SK-MEL-5 (cell line): ENCODE measurements at regions not wholly inside any gene's neighbourhood (a gene's known extent, or its start where the extent isn't known, plus 50 kb on each side); places are given as distances from the start of the nearest gene placed in this dataset.

ENCODE experiments used
- DNase-seq: peaks from one replicate; pipeline ENCODE4 v3.0.0-alpha.2; 2016; ENCODE audit warnings: low read depth, low spot score
- in situ Hi-C: cut with HindIII; loops from 2 replicates; pipeline ENCODE4 v1.10.0; 2016; ENCODE audit warnings: low sequenced_read_pairs, high pct_unique_total_duplicates, low pct_unique_long_range_greater_than_20kb

DNA sequence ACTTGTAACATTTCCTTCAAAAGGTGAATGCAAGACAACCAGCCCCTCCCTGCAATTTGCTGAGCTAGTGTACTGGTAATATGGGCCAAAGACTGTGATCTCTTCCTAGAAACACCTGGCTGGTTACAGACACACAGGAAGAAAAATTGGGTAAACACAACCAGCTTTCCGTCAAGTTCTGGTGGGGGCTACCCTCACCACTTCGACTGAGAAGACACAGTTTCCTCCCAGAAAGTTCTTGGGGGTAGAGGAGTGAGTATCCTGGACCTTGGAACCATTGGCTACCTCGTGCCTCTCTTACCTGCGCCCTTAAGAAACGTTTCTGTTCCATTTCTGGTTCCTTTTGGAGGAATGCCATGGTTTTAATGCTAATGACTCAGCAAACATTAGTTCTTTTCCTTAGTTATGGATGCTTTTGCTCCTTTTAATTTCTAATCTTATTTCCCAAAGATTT lies 120.9 kb upstream of the DLX2 start:
- DNase-seq = no peak
- in situ Hi-C loops = no loop called here

DNA sequence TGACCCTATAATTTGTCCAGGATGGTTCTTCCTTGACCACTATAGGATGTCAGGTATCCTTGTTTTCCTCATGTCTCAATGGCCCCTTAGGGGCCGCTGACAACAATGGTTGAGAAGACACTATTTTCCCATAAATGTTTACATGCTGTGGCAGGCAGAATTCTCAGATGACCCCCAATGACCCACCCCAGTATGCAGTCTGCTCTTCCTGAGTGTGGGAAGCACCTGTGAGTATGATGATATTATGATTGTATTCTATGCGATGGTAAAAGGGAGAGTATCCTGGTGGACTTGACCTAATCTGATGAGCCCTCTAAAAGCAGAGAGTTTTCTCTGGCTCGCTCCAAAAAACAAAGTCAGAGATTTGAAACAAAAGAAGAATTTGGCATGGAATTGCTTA lies 123.1 kb upstream of the DLX2 start:
- in situ Hi-C loops = no loop called here
- no peak for DNase-seq

DNA sequence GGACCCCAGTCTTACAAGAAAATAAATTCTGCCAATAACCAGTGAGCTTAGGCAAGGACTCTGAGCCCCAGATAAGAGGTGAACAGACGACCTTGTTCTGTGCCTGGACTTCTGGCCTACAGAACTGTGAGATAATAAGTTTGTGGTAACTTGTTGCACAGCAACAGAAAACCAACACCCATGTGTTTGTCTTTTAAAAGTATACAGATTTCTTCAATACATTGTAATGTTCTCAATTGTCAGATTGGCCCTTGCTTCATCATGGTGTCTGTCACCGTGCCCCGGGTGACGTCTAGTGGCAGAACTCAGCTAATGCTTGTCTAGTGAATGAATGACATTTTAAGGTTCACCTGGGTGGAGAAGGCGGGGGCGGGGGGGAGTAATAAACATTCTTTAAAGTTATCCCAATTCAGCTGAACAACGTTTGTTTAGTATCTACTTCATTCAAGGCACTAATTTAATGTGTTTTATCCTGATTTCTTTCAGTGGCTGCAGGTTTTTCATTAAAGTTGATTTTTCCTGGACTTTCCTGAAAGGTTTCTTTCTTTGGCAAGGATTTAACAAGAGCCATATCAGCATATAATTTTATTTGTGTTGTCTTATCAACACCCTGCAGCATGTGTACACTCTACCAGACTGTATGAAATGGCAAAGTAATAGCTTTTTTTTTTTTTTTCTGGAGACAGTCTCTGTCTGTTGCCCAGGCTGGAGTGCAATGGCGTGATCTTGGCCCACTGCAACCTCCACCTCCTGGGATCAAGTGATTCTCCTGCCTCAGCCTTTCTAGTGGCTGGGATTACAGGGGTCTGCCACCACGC lies 123.8 kb upstream of the DLX2 start:
- DNase-seq = peak; percentile 14
- in situ Hi-C loops = no loop called here

DNA sequence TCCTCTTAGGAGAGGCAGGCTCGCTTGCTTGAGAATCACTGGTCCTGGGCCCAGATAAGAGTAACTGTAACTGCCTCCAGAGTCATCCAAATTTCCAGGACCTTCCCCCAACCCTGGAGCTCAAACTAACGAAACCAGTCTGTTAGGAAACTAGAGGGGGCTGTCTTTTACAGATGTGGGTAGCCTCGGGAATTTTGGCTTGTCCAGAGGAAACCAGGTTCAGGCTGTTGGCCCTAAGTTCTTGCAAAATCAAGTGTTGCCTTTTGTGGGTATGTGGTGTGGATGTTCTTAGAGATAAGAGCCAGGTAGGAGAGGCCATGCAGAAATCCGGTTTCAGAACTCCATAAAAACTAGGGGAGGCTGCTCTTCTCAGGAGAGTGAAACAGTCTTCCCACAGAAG lies 125.0 kb upstream of the DLX2 start:
- no peak for DNase-seq
- in situ Hi-C loops = no loop called here

DNA sequence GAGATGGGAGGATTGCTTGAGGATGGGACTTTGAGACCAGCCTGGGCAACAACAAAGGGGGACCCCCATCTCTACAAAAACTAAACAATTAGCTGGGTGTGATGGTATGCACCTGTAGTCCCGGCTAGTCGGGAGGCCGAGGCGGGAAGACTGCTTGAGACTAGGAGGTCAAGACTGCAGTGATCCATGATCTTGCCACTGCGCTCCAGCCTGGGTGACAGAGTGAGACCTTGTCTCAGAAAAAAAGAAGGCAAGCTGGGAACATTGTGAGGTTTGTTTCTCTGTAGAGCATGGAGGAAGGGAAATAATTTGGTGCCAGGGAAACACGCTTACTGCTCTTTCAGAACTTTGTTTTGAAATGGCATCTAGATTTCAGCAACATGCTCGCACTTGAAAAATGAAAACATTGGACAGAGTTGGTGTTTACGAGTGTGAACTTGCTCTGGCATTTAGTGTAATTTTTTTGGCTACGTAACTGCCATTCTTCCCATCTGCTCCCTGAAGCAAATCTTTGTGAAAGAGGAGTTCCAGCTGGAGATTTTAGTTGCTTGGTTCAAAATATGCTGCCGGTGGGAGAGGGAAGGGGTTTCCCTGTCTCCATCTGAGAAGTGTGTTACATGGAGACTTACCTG lies 125.6 kb upstream of the DLX2 start:
- no peak for DNase-seq
- in situ Hi-C loops = no loop called here

DNA sequence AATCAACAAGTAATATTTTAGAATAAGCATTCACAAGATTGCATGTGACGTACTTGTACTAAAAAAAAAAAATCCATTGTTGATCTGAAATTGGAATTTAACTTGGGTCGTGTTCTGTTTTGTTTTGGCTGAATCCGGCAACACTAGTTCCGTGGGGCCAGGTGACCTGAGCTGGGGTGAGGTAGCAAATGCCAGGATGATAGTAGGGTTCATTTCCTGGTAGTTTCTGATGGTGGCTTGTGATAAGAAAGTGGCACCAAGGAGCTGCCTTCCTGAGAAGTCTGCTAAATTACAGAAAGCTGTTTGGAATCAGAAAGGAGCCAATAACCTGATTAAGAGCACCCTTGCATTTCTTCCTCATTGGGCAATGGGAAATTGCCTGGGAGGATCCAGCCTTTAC lies 126.4 kb upstream of the DLX2 start:
- DNase-seq = no peak
- in situ Hi-C loops = no loop called here

DNA sequence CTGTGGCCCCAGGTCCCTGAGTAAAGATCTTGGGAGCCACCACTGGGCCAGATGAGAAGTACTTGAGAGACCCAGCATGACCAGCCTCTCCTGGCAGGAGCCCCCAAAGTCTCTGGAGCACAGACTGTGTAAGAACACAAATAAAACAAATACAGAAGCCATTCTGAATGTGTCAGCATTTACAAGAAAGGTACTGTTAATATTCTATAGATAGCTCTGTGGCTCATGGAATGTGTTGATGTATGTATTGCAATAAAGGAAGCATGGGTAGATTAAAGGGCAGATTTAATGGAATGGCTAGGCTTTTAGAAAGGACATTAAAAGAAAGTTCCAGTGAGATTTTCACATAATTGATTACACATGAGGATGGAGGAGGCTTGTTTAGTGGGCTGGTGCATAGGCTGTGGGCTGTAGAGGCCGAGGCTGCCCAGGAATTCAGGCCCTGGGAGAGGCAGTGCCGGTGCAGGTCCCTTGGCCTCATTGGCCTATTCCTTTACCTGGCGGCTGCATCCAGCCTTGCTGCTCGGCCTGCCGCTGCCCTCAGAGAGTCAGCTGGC lies 127.7 kb upstream of the DLX2 start:
- no peak for DNase-seq
- in situ Hi-C loops = no loop called here

DNA sequence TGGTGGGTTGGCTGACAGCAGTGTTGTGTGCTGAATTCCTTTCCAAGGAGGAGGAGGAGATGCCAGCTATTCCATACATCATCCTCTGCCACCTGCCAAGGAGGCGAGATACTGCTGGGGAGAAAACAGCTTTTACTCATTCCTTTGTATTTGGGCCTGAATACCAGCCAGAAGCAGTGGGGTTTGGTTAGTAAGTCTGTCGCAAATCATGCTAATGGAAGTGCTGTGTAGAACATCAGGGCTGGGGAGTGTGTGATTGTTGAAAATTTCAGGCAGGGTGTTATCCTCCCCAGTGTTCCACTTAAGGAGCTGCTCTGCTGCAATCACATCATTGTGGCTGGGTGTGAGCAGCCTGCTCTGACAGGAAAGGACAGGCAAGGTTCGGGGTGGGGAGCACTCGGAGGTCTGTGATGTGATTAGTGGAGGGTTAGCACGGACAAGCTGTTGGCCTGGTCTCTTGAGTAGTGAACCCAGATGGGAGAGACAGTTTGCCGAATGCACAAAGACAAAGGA lies 128.2 kb upstream of the DLX2 start:
- in situ Hi-C loops = no loop called here
- DNase-seq = no peak

DNA sequence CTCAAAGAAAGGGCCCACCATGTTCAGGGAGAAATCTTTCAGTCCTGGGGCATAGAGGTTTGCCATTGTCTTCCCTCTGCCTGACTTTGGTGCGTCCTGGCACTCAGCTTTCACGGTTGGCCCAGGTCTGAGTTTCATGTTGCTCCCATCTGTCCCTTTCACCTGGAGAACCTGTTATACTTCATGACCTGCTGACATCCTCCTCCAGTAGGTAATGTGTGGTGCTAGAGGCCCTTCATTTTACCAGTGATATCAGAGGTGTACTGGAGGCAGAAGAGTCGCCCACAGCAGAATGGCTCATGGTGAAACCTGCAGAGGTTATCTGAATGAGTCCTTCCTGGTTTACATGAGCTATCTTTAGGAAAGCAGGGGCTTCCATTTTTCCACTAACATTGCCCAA lies 128.8 kb upstream of the DLX2 start:
- no peak for DNase-seq
- in situ Hi-C loops = no loop called here

DNA sequence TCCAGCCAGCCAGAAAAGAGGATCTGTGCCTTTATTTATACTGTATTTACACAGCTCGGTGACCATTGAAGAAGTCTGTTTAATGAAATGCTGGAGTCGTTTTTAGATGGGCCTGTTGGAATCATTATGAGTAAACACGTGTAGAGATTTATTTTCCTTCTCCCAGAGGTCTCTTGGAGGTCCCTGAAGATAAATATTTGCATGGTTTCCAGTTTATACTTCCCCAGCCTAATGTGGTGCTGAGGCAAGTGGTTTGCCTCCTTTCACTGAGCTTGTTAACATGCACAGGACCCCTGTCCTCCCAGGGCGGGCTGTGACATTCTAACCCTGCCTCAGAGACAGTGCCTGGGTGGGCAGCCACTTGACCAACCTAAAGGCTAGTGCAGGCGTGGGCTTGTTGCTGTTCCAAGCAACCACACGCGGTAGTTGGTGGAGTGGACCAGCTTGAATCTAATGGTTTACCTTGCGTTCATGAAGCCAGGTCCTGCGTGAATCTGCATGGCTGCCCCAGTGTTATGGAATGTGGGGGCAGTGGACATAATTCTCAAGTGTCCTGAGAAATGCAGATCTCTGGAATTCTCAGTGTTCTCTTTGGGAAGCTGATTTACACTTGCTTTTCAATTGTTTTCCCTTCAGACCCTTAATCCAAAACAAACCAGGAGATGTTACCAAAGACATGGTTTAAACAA lies 130.2 kb upstream of the DLX2 start:
- in situ Hi-C loops = no loop called here
- DNase-seq = no peak

DNA sequence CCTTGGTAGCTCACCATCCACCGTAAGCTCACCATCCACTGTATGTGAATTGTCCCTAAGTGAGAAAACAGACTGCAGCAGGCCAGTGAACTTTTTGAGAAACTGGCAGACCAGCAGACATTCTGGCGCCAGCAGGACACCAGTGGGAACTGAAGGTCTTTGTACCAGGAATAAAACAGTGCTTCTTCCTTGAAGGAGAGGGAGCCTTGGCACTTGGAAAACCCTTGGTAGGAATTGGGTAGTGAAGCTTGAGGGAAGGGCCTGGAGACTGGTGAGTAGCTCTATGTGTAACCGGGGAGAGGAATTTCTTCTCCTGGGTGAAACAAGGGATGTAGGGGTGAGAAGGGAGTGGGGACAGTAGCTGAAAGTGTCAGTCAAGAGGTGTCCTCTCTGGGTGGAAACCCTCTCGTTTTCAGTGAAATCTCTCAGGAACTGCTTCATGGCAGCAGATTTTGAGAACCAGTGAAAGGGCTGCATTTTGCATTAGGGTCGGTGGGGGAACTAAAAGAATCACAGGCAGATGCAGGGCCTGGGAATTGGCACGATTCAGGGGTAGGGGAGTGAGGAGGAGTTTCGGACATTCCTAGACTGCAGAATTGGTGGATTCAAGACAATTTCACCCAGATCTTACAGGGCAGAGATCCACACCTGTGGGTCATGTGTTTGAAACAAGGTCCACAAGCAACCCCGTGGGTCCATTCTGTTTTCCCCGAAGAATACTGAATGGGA lies 131.5 kb upstream of the DLX2 start:
- DNase-seq = peak; percentile 73
- in situ Hi-C loops = no loop called here

DNA sequence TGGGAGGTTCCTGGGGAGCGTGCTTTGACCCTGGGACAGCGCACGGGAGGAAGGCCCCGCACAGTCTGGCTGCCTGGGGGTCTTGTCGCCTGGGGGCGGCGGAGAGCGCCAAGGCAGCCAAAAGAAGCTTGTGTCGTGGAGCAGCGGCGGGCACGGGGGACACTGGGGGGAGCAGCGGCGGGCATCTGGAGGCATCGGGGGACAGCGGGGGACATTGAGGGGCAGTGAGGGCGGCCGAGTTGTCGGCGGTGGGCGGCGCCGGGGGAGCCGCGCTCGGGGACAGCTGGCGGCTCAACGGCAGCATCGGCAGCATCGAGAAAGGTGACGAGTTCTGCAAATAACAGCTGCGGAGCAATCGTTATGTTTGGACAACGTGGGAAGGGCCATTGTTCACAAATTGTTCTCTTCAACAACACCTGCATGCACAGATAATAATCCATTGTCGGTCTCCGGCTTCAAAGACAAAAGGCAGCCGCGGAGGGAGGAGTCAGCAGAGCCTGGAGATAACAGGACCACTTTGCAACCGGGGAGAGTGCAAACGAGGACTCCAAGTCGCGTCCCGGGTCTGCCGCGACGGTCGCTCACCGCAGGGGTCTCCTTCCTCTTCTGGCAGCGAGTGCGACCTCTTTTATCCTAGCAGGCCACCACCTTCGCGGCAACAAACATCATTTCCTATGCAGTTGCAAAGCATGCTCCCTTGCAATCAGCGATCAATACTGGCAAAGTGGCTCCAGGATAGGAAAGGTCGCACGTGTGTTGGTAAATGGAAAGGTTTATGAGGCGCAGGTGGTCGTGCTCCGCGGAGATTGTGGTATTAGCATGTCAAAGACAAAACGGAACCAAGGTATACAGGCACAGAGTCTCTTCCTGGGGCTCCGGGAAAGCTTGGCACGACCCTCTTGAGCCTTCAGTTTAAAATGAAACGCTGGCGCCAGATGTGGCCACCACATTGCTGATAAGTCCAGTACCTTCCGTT lies 132.3 kb upstream of the DLX2 start:
- in situ Hi-C loops = no loop called here
- DNase-seq = no peak

DNA sequence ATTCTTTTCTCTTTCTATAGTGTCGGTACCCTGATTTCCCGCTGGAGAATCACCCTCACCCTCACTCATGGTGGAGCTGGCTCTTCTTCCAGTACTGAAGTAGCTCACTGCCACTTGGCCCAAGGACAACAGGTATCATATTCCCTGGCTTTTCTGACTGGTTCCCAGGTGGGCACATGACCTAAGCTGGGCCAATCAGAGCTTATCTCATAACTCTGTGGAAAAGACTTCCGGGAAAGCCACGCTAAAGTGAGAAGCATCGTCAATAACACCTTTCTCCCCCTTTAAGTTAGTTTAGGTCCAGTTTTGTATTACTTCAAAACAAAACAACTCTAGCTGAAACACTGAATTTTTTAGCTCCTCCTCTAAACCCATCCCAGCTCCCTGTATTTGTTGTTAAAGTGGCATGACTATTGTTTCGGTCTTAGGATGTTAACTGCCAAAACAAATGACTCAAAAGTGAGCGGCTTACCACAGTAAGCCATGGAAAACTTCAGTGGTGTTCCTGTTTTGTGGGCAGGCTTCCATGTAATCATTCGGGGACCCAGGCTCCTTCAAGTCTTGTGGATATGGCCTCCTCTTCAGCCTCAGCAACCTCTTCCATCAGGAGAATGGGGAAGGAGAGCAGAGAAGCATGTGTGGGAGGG lies 137.4 kb upstream of the DLX2 start:
- in situ Hi-C loops = no loop called here
- no peak for DNase-seq

DNA sequence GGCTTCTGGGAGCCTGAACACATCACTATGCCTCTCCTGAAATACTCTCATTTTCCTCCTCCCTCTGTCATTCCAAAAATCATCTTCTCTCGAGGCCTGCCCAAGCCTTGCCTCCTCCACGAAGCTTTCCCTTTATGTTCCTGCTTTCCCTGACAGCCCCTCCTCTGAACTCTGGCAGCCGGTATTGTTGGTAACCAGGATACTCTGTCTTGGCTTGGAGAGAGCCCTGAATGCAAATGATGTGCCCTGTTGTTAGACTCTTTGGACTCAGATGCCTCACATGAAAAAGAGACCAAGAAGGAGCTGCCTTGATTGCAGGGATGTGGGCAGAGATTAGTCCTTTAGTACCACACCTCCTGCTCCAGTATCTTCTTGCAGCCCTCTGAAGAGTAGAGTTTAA lies 138.5 kb upstream of the DLX2 start:
- in situ Hi-C loops = no loop called here
- DNase-seq = no peak

DNA sequence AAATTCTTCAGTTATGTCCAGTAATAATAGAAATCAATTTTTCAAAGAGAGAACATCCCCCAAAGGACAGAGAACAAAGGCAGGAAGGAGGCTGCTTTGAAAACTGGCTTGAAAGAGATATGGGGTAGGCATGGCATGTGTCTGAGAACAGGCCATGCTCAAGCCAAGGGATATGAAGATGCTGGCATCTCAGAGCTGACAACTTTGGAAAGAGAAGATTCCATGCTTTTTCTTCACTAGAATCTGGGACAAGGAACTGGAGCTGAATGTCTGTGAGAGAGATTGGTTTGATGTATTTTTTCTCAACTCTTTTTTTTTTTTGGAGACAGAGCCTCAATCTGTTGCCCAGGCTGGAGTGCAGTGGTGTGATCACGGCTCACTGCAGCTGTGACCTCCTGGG lies 139.8 kb upstream of the DLX2 start:
- in situ Hi-C loops = no loop called here
- DNase-seq = no peak

DNA sequence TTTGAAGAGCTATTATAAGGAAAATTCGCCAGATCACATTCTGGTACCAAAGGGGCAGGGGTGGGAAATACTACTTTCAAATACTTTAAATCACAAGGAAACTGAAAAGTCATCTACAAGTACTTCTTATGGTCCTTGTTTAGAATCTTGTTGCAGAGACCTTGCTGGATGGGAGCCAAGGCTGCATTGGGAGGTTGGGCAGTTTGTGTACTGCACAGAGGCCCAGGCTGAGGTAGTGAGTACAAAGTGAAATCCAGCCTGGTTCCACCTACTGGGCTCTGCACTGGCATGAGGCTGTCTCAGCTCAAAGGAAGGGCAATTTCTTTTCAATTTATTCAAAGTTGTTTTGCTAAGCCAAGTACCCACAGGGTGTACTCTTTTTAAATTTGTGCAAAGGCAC lies 140.3 kb upstream of the DLX2 start:
- DNase-seq = no peak
- in situ Hi-C loops = no loop called here
